ENCODE measurements at regions not wholly inside any gene's neighbourhood (a gene's known extent, or its start where the extent isn't known, plus 50 kb on each side); places are given as distances from the start of the nearest gene placed in this dataset.
"Not testable (repeated sequence)": the region's sequence is repeated elsewhere in the genome, so short reads cannot be mapped to it uniquely, and the experiment has no call there.

DNA sequence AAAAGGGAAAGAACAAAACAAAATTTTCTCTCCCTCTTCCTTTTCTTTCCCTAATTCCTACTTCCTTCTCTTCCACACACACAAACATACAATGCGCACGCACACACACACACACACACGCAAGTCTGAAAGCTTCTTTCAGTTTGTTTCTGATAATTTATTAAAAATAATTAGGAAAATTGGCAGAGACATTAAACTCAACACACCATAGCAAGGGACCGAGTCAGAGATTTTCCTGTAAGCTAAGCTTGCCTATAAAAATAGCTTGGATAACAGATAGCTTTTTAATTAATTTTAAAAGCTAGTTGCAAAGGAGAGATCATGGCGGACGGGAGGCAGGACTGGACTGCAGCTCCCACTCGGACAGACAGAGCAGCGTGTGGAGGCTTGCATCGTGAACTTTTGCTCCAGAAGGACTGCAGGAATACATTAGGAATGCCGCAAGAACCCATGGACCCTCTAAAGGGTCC, 92.6 kb upstream of the MAPK10 start (continued):
- TF ChIP-seq REPIN1 (CRISPR knock-in tag; IDR thresholded peaks at IDR 0.05; ENCODE audit: borderline replicate concordance, low read depth) (no peak), ZNF749 (CRISPR knock-in tag; IDR thresholded peaks at IDR 0.05; ENCODE audit: borderline replicate concordance) (no peak)

DNA sequence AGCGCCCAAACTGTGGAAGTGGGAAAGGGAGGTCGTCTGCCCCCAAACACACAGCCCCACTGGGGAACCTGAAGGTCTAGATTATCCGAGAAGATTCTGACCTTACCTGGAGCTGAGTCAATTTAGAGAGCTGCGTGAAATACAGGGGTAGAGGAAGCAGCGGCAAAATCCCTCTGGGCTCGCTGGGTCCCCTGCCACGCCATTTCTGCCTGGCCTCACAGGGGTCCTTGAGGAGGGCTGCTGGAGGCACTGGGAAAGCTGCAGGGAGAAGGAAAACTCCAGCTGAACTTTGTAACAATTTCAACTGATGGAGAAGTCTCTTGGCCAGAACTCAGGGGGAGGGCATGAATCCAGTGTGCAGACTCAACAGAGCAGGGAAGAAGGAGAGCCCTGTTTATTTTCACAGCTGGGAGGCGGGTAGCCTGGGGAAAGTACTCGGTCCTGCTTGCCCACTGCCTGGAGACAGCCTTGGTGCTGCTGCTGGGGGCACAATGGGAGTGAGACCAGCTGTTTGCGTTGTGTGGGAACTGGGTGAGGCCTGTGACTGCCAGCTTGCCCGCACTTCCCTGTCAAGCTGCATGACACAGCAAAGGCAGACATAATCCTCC, 93.2 kb upstream of the MAPK10 start:
- Histone ChIP-seq H3K4me3 (replicated peaks in 1 of 3; ENCODE audit: insufficient read depth in 1 of 3, low read depth in 2 of 3, low read length in 3 of 3) (no peak overlapping the region), H3K36me3 (replicated peaks in 1 of 2; ENCODE audit: control insufficient read depth in 1 of 2, insufficient read depth in 2 of 2, low read length in 2 of 2) (no peaks in the 10 kb centered on the region), H3K9ac (ENCODE audit: insufficient read depth, low read depth, low read length) (no peak overlapping the region), H3K4me1 (ENCODE audit: insufficient read depth, low read length) (no peaks in the 10 kb centered on the region), H3K27me3 (ENCODE audit: control insufficient read depth in 1 of 2, insufficient read depth in 2 of 2, low read length in 2 of 2) (no peaks in the 10 kb centered on the region), H4K20me1 (ENCODE audit: insufficient read depth, low read length) (no peaks in the 10 kb centered on the region), H3K27ac (ENCODE audit: extremely low read length, insufficient read depth, low read length) (no peak overlapping the region), H2AFZ (ENCODE audit: low read length) (no peak overlapping the region), H3K4me2 (ENCODE audit: low read depth, low read length) (no peak overlapping the region), H3K79me2 (ENCODE audit: insufficient read depth, low read length) (no peaks in the 10 kb centered on the region), H3K9me3 (ENCODE audit: low read length) (no peaks in the 10 kb centered on the region)
- FAIRE-seq (no peak), DNase-seq (ENCODE audit: low spot score) (no peak), ATAC-seq (no peak)
- intact Hi-C loops (cut with micrococcal nuclease; ENCODE audit: unreplicated experiment): no loop called here
- ChIA-PET CTCF (ENCODE audit: low intra/inter-chr PET ratio, low total read pairs) (no interaction called here), POLR2A (no interaction called here)
- BruUV-seq (replicated peaks): no TSS peak
- WGBS (ENCODE audit: low lambda C conversion rate): 41% methylated on average over 8 of the region's 11 CpGs
- in situ Hi-C loops (cut with HindIII; ENCODE audit: extremely low pct_ligation_motif_present, low pct_unique_long_range_greater_than_20kb): no loop called here
- TF ChIP-seq, protein P1, sequence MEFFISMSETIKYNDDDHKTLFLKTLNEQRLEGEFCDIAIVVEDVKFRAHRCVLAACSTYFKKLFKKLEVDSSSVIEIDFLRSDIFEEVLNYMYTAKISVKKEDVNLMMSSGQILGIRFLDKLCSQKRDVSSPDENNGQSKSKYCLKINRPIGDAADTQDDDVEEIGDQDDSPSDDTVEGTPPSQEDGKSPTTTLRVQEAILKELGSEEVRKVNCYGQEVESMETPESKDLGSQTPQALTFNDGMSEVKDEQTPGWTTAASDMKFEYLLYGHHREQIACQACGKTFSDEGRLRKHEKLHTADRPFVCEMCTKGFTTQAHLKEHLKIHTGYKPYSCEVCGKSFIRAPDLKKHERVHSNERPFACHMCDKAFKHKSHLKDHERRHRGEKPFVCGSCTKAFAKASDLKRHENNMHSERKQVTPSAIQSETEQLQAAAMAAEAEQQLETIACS (CRISPR knock-in tag; IDR thresholded peaks at IDR 0.05): no peak
- TF ChIP-seq ZNF343 (CRISPR knock-in tag; IDR thresholded peaks at IDR 0.05) (no peak), TBP (CRISPR knock-in tag; IDR thresholded peaks at IDR 0.05) (no peak), ZNF841 (CRISPR knock-in tag; IDR thresholded peaks at IDR 0.05; ENCODE audit: borderline replicate concordance) (no peak), MAFG (CRISPR knock-in tag; IDR thresholded peaks at IDR 0.05) (no peak), ZSCAN31 (CRISPR knock-in tag; IDR thresholded peaks at IDR 0.05; ENCODE audit: low read depth) (no peak), ZNF572 (CRISPR knock-in tag; IDR thresholded peaks at IDR 0.05) (no peak), SALL1 (CRISPR knock-in tag; IDR thresholded peaks at IDR 0.05) (no peak)

DNA sequence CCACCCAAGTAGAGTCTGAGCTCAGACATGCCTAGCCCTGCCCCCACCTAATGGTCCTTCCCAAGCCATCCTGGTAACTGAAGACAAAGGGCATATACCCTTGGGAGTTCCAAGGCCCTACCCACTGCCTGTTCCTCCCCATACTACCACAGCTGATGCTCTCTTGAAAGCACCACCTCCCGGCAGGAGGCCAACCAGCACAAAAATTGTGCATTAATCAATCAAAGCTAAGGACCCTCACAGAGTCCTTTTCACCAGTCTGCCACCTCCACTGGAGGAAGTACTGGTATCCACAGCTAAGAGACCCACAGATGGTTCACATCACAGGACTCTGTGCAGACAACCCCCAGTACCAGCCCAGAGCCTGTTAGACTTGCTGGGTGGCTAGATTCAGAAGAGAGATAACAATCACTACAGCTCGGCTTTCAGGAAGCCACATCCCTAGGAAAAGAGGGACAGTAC, 93.8 kb upstream of the MAPK10 start:
- H3K27ac ChIP-seq (ENCODE audit: extremely low read length, insufficient read depth, low read length); H3K27me3 ChIP-seq (ENCODE audit: control insufficient read depth in 1 of 2, insufficient read depth in 2 of 2, low read length in 2 of 2); H4K20me1 ChIP-seq (ENCODE audit: insufficient read depth, low read length); H3K4me3 ChIP-seq (replicated peaks in 1 of 3; ENCODE audit: insufficient read depth in 1 of 3, low read depth in 2 of 3, low read length in 3 of 3); H3K9ac ChIP-seq (ENCODE audit: insufficient read depth, low read depth, low read length); H2AFZ ChIP-seq (ENCODE audit: low read length); H3K9me3 ChIP-seq (ENCODE audit: low read length); BruUV-seq (replicated peaks); intact Hi-C loops (cut with micrococcal nuclease; ENCODE audit: unreplicated experiment); in situ Hi-C loops (cut with HindIII; ENCODE audit: extremely low pct_ligation_motif_present, low pct_unique_long_range_greater_than_20kb); POLR2A ChIA-PET; ATAC-seq; H3K4me2 ChIP-seq (ENCODE audit: low read depth, low read length); H3K4me1 ChIP-seq (ENCODE audit: insufficient read depth, low read length); DNase-seq (ENCODE audit: low spot score); H3K79me2 ChIP-seq (ENCODE audit: insufficient read depth, low read length); CTCF ChIA-PET (ENCODE audit: low intra/inter-chr PET ratio, low total read pairs); H3K36me3 ChIP-seq (replicated peaks in 1 of 2; ENCODE audit: control insufficient read depth in 1 of 2, insufficient read depth in 2 of 2, low read length in 2 of 2); FAIRE-seq: not testable (repeated sequence)
- 25% methylated on average over 2 of the region's 2 CpGs for WGBS (ENCODE audit: low lambda C conversion rate)
